SKM-1 (cell line): ENCODE measurements at regions not wholly inside any gene's neighbourhood (a gene's known extent, or its start where the extent isn't known, plus 50 kb on each side); places are given as distances from the start of the nearest gene placed in this dataset.

Source experiments
- DNase-seq: peaks from one replicate; lab custom pipeline; 2025; ENCODE audit not compliant: unreplicated experiment; lab: John Stamatoyannopoulos, UW

GRCh38 chr14:65928995-65929394, 516.5 kb downstream of the FUT8 start:
- no peak for DNase-seq

GRCh38 chr14:65933400-65934069, 521.0 kb downstream of the FUT8 start:
- no peak for DNase-seq

DNA sequence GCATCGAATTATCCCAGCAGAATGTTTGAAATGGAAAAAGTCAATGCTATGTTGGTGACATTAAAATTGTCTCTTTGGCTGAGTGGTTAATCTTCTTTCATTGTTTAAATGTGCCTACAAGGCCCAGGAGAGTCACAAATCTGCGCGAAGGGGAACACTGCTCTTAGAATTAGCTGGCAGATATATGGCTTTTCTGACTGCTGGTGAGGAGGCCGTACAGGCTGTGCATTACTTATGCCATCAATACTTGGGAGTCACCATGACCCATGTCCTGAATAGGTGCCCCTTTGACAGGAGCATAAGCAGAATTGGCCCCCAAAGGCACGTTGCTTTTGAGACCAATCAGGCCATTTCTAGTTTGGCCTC, 521.5 kb downstream of the FUT8 start:
- DNase-seq: no peak

- DNase-seq: no peak
These were observed 523.9 kb downstream of the FUT8 start for GRCh38 chr14:65936342-65936975.

DNA sequence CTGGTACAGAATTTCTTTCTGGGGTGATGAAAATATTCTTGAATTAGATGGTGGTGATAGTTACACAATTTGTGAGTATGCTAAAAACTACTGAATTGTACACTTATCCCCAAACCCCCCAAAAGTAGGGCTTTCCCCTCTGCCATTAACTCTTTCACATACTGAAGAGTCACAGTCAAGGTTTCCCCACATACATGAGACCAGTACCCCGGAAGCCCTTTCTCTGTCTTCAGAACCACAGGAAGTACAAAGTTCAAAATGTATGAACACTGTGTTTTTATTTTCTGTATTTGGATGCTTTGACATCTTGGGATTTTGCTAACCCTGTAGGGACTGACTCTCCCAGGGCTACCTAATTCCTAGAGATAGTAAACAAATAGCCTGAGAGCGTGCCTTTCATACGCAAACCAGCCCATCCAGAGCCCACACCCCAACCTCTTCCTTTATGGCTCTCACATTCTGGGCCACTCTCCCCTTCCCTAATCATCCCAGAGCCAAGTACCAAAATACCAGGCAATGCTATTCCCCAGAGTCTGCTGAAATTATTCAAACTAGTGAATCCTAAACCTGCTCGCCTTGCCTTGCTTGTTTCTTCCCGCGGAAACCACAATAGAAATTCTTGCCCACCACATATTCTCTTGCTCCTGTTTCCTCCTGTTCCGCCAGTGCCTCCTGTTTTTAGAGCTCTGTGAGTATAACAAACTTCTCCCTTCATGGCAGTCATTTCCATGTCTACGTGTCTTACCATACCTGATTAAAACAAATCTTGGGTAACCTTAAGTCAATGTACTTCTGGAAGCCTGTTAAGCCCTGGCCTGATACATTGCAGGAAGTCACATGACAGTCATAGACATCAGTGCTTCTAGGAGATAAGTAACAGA, 524.8 kb downstream of the FUT8 start:
- no peak for DNase-seq

DNA sequence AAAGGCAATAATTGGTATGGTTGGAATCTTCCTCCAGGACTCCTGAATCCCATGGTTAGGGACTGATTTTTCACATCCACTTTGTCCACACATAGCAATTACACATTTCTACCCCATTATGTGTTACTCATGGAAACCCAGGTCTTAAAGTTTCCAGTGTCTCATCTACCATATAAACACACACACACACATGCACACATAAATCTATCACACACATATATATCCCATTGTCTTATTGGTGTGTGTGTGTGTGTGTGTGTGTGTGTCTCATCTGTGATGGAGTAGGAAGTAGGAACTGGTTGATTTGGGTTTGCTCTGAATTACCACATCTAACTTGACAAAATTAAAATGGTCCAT, 525.4 kb downstream of the FUT8 start:
- DNase-seq: no peak

GRCh38 chr14:65938738-65939137, 526.2 kb downstream of the FUT8 start:
- DNase-seq: no peak

- DNase-seq: no peak
These were observed 526.7 kb downstream of the FUT8 start for GRCh38 chr14:65939184-65939583.

- DNase-seq: no peak
These were observed 527.7 kb downstream of the FUT8 start for GRCh38 chr14:65940056-65940735.

DNA sequence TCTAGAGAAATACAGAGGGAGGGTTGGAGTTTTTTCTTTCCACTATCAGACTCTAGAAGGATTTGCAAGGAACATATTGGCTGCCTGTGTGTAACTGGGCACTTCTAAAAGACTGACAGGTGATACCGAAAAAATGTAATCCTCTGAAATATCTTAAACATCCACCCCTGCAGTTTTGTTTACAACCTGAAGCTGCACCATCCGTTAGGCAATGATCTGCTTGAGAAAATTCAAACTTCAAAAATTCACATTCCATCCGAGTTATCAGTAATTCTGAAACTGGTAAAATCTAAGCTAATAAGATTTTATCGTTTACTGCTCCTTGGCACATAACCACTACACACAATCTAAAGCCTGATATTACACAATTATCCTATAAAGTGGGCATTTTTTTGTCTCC, 528.6 kb downstream of the FUT8 start:
- DNase-seq: no peak

- no peak for DNase-seq
These were observed 530.6 kb downstream of the FUT8 start for GRCh38 chr14:65943150-65943549.

GRCh38 chr14:65943916-65944410, 531.4 kb downstream of the FUT8 start:
- no peak for DNase-seq

- no peak for DNase-seq
These were observed 532.8 kb downstream of the FUT8 start for GRCh38 chr14:65945327-65945726.

- DNase-seq: no peak
These were observed 534.0 kb downstream of the FUT8 start for GRCh38 chr14:65946494-65946893.

- DNase-seq: no peak
These were observed 535.8 kb downstream of the FUT8 start for GRCh38 chr14:65948302-65948701.

- DNase-seq: no peak
These were observed 536.3 kb upstream of the CCDC196 start for GRCh38 chr14:65949711-65950516.

DNA sequence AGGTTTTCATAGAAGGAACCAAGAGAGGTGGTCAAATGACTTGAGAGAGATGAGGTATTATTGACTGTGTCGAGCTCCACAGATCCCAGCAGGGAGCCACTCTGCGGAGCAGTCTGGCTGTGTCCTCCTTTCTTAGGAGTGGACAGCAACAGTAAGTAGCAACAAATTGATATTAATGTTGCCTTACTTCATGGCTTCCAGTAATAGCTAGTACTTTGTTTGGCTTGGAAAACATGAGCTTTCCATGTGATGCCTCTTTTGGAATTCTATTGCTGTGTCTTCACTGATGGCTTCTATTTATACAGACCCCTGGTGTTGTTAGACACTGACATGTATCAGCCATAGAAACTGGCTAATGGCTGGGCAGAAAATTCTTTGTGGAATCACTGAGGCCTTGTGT, 531.2 kb upstream of the CCDC196 start:
- DNase-seq: no peak

DNA sequence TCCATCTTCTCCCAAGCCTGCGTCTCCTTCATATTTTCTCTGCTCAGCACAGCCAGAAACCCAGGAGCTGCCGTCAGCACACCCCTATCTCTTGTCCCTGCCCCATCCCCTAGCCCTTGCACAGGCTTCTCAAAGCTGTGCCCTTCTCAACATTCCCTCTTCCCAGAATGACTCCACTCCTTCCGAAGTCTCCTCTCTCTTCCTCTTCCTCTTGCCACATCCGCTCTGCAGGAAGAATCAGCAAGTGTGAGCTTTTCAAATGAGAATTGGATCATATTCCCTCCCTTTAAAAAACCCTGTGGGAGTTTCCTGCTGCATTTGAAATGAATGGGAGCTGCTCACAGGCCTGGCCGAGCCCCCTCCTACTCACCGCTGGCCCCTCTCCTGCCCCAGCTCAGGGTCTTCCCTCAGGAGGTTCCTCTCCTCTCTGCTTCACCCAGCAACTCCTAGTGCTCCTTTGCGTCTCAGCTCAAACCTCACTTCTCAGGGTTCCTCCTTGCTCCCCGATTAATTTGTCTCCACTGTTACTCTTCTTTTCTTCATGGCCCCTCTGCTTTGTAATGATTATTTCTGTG, 528.5 kb upstream of the CCDC196 start:
- no peak for DNase-seq

- DNase-seq: peak; percentile 18
These were observed 527.3 kb upstream of the CCDC196 start for GRCh38 chr14:65958664-65959562.
